GM19239 (cell line): ENCODE measurements at regions not wholly inside any gene's neighbourhood (a gene's known extent, or its start where the extent isn't known, plus 50 kb on each side); places are given as distances from the start of the nearest gene placed in this dataset.

Experiments
- DNase-seq: peaks from one replicate; pipeline ENCODE4 v3.0.0; 2011; ENCODE audit warnings: low spot score; ENCODE audit not compliant: insufficient read length
- FAIRE-seq: peaks from 2 replicates; lab custom pipeline; 2011; peaks lifted over from hg19 to GRCh38; lab: Jason Lieb, UNC

DNA sequence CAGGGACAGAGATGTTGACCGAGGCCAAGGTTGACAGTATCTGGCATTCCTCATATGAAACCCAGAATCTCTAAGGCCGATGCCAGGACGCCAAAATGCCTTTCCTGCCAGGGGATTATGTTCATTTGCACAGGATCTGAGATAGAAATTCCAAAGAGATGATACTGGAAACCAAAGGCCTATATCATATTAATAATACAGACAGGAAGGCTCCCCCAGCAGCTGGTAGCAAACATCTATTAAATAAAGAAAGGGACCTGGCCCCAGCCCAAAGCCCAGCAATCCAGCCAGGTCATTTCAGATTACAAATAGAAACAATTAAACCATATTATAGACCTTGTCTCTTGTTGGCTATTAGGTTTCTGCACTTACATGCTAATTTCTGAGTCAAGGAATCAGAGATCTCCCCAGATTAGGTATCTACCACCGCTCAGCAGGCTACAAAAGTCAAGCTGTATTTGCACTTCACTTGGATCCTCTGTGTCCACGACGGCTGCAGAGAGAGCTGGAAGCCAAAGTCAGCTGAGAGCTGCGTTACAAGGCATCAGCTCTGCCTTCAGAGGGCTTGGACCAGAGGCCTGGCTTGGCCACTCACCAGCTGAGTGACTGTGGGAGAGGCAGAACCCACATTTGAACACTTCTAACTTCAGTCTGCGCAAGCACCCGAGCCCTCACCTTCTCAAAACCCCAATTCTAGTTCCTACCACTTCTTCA lies 269.3 kb upstream of the SIX2 start:
- no peak for FAIRE-seq
- DNase-seq: no peak

DNA sequence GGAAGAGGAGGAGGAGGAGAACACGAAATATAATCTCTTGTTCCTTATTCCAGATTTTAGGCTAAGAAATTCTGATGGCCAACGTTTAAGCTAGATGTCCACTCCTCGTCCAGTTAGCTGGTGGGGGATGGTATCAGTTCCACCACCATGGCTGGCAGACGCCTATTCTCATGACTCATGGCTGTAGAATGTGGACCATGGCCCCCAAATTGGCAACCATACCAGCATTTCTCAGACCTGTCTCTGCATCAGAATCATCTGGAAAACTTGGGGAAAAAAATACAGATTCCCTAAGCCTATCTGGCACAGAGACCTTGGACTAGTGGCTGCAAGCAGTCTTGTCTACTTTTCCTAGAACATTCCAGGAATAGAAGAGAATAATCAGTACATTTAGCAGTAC lies 267.7 kb upstream of the SIX2 start:
- no peak for DNase-seq
- FAIRE-seq: no peak

DNA sequence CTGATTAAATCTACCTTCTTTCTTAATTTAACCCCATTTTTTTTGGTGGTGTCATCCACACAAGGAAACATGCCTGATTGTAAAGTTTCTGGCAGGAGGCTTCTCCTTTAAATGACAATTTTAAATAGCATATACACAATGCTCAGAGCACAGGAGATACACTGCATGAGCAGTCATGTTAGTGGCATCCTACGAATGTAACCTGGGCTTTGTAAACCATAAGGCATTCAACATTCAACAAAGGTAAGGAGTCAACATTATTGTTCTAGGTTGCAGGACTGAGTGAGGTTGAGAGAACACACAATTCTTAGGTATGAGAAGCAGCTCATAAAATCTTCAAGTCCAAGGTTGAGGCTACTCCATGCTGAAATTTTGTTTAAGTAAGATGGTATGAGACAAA lies 266.6 kb upstream of the SIX2 start:
- no peak for FAIRE-seq
- DNase-seq: no peak

DNA sequence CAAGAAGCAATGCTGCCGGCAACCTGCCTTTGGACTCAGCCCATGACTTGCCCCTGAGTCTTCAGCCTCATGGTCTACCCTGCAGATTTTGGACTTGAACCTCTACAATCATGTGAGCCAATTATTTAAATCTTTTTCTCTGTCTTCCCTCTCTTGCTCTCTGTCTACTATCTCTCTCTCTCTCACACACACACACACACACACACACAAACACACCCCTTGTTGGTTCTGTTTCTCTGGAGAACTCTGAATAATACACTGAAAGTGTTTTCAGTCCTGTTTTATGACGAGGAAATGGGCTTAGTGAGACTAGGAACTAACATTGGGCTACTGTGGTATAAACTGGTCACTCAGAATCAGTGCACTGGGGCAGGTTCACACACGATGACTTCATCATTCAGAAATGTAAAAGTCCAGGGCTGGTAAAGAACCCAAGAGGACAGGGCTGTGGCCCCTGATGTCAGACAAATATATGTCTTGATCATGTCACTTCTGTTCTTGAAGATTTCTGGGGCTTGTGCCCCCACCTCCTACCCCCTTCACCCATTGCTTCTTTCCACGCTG lies 266.1 kb upstream of the SIX2 start:
- no peak for DNase-seq
- no peak for FAIRE-seq

DNA sequence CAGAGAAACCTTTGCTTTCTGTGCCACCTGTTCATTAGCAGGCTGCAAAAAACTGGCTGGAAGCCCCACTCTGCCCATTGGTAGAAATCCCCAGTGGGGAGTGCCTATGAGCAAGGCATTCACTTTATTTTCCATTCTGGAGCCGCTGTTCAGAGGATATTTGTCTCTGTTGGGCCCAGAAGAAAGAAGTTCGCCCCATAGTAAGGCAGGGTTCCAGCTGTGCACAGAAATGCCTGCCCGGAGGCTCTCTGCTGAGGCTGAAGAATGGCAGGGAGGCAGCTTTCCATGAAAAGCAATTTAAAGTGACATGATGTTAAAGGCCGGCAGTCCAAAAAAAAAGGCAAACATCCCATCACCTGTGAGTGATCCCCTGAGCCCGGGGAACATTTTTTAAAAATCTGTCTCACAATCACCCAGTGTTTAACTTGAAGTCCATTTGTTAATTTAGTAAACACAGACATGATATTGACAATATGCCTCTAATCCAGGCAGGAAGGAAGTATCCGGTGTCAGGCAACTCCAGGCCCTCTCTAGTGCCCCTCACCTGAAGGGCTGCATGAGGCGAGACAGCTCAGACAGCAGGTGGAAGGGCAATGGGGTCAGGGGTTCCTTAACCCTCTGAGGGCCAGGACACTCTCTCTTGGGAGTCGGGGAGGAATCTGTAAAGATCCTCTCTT lies 265.1 kb upstream of the SIX2 start:
- FAIRE-seq: no peak
- no peak for DNase-seq

DNA sequence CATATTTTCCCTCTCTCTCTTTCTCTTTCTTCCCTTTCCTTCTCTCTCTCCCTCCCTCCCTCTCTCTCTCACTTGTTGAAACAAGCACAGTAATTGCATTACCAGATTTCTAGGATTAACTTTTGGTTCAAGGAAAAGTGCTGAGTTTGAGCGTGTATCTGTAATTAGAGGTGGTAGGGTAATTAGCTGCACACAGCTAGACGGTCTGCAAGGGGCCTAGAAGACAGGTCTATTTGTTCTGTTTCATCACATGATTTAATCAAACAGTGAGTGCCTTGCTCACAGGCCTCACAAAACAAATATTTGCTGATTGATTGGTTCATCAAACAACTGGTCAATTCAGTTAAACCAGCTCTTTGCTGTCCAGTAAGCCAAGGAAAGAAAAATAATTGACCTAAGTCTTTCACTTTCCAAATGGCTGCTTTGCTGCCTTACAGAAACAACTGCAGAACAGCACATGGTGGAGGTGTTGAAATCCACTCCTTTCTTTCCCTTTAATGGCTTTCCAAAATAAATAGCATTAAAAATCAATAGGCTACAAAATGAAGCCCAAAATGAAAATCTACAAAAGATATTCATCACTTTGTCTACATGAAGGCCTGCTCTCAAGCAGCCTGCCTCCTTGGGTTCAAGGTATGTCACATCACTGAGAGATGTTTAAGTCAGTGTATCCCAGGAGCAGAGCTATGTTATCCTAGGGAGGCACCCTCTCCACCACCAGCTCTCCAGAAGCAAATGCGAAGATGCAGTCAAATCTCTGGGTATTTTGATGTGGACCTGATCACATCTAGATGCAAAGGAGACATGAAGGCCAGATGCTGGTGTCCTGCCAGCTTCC lies 264.4 kb upstream of the SIX2 start:
- no peak for FAIRE-seq
- DNase-seq: no peak

DNA sequence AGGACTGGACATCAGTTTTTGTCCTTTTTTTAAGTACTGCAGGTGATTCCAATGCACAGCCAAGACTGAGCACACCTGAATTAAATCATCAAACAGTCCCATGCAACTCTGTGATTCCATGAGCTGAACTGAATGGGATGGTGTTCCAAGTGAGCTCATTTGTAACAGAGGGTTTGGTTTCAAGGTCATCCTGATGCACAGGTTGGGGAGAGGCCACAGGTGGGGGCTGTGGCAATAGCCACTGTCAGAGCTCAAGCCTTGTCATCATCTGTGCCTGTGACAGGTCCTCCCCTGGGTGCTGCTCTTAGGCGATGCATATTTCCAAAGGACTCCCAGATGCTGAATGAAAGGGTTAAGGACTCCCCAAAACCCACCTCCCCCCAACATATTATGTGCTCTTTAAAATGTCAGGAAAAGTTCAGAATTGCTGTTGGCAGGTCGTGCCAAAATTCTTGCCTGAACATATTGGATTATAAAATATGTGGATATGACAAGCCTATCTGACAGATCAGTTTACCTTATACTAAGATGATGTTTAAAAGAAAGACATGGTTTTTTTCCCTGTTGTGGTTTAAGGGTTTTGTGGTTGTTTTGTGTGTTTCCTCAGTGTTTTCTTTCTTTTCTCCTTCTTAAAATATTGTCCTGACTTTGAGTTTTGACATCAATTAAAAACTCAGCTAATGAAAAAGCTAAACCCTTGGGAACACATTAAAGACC lies 263.5 kb upstream of the SIX2 start:
- DNase-seq: no peak
- no peak for FAIRE-seq

DNA sequence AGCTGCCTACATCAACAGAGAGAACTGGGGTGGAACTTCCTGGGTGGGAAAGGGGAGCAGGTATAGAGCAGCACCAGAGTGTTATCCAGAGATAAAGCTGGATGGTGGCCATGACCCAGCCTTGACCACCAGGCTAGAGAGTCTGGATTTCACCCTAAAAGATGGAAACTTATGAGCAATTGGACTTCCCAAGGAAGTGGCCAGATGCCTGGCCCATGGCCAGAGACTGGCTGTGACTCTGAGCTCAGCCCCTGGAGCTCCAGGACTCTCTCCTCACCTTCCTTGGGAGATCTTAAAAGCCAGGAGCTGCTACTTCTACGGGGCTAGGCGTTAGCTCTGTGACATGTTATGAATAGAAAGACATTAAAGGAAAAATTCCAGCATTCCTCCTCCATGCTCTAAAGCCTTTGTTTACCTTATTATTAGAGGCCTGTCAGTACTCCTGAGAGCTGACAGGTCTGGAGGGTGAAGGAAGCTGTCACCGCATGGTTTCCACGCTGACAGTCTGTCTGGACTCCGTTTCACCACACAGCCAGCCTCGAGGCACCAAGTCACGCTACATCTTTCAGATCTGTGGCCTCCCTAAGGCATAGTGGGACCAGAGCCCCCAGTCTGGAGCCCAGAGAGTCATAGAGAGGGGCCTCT lies 260.0 kb upstream of the SIX2 start:
- FAIRE-seq: no peak
- DNase-seq: no peak

DNA sequence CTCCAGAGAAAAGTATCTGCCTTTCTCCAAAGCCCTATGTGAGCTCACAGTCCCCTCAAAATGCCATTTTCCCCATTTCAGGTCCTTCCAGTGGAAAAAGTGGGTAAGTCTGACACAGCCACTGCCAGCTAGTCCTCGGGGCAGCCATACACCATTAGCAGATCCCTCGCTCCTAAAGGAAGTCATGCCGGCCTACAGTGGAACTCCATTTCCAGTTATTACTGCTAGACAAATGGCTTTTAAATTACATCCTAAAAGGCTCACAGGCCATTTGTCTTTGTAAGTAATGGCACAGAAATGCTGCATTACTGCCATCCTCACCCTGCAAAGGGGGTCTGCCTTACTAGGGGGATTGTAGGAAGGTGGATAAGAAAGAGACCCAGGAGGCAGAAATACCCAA lies 259.4 kb upstream of the SIX2 start:
- FAIRE-seq: no peak
- no peak for DNase-seq

DNA sequence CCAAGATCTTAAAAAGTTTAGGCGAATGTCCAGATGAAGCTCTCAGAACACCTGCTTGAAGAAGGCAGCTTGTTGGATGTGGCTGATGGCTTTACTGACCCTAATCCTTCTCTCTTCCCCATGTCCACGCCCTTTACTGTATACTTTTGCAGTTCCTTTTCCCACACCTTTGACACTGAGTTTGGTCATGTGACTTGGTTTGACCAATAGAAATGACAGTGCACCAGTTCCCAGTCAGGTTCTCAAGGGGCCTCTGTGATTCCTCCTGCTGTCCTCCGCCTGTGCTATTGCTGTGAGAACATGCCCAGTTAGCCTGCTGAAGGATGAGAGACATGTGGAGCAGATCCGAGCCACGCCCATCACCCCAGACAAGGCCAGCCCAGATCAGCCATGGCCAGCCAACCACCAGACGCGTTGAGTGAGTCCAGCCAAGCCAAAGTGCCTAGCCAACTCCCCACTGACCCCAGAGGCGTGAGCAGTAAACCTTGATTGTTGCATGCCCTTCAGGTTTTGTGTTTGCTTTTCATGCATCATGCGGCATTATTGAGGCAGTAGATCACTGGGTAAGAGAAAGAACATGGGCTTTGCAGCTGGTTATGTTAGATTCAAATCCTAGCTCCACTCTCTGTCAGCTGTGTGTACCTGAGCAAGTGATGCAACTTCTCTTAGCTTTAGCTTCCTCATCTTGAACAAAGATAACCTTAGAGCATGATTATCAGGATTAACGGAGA lies 258.0 kb upstream of the SIX2 start:
- no peak for FAIRE-seq
- no peak for DNase-seq

DNA sequence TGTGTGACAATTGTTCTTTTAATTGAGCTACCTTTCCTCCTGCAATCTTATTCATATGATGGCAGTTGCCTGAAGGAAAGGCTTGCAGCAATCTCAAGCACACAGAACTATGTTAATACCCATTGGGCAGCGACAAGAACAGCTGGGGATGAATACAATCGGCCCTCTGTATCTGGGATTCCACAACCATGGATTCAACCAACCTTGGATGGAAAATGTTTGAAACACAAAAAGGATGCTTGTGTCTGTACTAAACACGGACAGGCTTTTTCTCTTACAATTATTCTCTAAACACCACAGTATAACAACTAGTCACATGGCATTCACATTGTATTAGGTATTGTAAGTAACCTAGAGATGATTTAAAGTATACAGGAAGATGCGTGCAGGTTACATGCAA lies 256.1 kb upstream of the SIX2 start:
- FAIRE-seq: no peak

DNA sequence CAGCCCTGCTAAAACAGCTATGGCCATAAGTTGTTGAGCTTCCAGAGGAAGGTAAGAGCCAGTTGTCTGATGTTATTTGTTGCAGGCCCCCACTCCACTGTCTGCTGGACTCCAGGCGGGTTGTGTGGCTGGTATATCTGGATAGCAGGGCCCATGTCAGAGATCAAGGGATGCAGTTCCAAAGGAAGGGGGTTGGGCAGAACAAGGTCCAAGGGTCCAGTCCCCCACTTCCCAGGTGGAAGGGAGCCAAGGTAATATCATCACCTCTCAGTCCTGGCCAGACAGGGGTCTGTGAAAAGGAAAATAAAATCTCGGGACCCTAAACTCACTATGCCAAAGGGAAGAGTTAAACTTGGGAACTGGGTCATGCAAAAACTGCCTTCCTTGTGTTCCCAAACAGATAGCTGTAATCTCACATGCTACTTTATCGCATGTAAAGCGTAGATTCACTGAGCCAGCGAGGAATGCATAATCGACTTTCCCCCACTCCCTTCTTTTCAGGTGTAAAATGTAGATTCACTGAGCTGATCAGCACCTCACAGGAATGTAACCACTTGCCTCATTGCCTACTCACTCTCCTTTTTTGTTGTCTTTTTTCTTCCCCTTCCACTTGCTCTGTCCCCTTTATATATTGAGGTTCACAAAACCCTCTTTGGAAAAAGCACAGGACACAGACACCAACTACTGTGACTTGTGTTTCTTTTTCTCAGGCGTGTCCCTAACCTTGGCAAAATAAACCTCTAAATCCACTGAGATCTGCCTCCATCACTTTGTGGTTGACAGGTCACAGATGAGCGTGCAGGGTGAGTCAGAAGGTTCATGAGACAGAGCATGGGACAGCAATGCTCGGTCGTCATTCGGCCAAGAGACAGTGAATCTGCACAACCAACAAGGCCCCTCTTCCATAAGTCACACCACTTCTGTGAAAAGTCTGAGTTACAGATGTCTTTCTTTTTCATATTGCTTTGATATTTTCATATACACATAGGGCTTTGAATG lies 255.3 kb upstream of the SIX2 start:
- FAIRE-seq (no peak), DNase-seq (no peak)

More for the DNA sequence above, 256.1 kb upstream of the SIX2 start:
- DNase-seq: no peak

DNA sequence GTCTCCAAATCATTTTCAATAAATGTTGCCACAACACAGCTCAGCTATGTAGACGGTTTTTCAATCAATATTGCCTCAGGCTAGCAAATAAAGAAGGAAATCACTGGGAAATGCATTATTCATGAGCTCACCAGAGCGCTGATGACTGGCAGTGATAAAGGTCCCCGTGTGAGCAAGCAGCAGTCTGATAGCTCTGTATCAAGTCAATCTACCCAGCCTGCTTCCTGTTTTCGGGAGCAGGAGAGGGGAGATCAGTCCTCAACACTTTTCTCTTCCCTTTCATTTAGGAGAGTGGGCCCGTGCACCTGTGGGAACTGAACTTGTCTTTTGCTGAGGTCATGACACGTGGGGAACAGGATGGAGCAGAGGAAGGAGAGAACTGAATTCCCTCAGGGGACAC lies 253.9 kb upstream of the SIX2 start:
- DNase-seq: no peak

DNA sequence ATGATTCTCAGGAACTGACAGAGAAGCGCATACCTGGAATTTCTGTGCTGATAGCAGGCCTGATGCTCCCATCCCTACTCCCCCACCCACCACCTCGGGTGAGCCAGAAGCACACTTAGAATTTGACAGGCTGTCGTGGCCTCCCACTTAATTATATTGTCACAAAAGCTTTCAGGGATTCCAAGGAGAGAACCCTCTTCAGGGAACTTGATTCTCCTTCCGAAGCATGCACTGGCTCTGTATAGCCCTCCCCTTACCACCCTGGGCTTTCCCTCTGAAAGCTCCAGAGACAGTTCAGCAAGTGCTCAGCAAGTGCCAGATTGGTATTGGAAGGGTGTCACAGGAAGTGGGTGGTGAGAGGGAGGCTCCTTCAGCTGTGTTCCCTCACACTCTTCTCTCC lies 252.5 kb upstream of the SIX2 start:
- DNase-seq (no peak), FAIRE-seq (no peak)

More for the DNA sequence above, 253.9 kb upstream of the SIX2 start:
- FAIRE-seq: no peak

DNA sequence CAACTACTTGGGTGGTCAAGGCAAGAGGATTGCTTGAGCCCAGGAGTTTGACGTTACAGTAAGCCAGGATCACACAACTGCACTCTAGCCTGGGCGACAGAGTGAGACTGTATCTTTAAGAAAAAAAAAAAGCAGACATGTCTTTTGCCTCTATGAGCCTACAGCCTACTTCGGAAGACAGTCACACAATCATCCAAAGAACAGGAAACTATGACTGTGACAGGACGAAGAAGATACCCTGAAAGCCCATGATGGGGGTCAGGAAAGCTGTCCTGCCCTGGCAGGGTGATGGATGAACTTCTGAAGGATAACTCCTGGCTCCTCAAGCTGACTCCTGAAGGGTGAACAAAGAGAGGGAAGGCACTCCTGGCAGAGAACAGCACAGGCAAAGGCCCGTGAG lies 251.7 kb upstream of the SIX2 start:
- FAIRE-seq (no peak), DNase-seq (no peak)

DNA sequence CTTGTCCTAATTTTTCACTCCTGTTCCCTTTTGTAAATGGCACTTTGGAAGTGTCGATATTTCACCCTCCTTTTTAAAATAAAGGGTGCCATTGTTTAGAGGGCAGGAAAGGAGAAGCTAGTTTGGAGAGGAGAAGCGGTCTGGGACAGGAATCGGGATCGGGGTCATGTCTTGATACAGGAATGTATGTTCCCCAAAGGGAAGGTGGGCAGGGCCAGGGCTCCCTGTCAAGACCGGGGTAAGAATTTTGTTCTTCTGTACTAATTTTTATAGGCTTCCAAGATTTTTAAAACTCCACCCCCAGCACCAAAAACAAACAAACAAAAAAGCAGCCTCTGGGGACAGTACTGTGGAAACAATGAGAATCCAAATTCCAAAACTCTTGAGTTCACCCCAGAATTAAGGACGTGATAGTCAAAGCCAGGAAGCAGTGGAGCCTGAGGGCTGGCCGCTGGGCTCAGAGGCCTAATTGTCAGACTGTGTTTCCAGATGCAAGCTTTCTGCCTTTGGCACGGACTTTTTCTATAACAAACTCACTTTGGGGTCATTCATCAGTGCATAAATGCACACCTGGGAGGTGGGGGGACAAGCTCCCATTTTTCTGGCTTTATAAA lies 250.4 kb upstream of the SIX2 start:
- FAIRE-seq (no peak), DNase-seq (no peak)

DNA sequence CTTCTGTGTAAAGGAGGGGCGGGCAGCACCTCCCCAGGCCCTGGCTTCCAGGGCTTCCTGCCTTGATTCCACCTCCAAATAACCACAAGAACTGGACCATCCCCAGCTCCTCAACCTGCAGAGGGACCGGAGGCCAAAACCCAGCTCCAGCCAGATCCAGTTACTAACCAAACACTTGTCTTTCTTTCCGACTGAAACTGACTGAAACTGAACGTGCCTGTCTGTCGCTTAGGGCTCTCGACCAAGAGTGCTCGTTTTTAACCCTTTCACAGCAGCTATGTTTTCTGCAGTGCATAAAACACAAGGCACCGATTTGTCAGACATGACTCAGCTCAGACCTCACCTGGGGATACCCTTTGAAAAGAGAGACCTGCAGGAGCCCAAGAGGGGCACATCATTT lies 249.9 kb upstream of the SIX2 start:
- no peak for FAIRE-seq

DNA sequence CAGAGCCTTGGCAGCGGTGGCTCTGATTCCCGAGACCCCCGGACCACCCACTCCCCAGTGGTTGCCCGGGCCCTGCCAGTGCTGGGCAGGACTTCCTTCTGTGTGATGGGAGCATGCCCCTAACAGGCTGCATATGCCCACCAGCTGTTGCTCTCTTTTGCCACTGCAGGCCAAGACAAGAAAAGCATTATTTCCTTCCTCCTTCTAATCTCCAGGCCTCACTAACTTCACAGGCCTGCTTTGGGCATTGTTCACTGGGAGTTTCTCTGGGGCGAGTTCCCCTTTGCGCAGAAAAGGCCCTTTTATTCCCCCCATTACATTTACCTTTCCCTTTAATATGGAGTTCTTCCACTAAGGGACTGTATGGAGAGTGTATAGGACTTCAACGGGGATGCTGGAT lies 249.1 kb upstream of the SIX2 start:
- FAIRE-seq (no peak), DNase-seq (no peak)

More for the DNA sequence above, 249.9 kb upstream of the SIX2 start:
- DNase-seq: no peak
